Activated CD8-positive, alpha-beta T cell treated with anti-CD3 and anti-CD28 coated beads for 36 hours (primary cell): ENCODE measurements at regions not wholly inside any gene's neighbourhood (a gene's known extent, or its start where the extent isn't known, plus 50 kb on each side); places are given as distances from the start of the nearest gene placed in this dataset.

ENCODE experiments used
- ATAC-seq: fragments of 200-7000 bp; cut with Tn5 transposase; one replicate; pipeline ENCODE4 v1.10.0; 2021; ENCODE audit warnings: mild to moderate bottlenecking, moderate library complexity
- CTCF ChIA-PET: fragments of 350-600 bp; sonication (Branson Sonifier 250); formaldehyde crosslinking; loops from one replicate; lab custom pipeline; 2021; ENCODE audit warnings: antibody characterized with exemption; lab: Charles Lee
- POLR2A ChIA-PET: fragments of 350-600 bp; sonication (Branson Sonifier 250); formaldehyde crosslinking; loops from one replicate; lab custom pipeline; 2021; ENCODE audit warnings: antibody characterized with exemption; lab: Charles Lee
- DNase-seq: peaks from one replicate; pipeline ENCODE4 v3.0.0-alpha.2; 2020
- H3K27ac Mint-ChIP-seq: one replicate; pipeline ENCODE4 v1.8.0; 2021; ENCODE audit warnings: mild to moderate bottlenecking, mixed read lengths
- H3K27me3 Mint-ChIP-seq: one replicate; pipeline ENCODE4 v1.8.0; 2021; ENCODE audit warnings: mixed read lengths
- H3K36me3 Mint-ChIP-seq: one replicate; pipeline ENCODE4 v1.8.0; 2021; ENCODE audit warnings: low read depth, mixed read lengths
- H3K4me1 Mint-ChIP-seq: one replicate; pipeline ENCODE4 v1.8.0; 2021; ENCODE audit warnings: low read depth, mixed read lengths
- H3K4me3 Mint-ChIP-seq: one replicate; pipeline ENCODE4 v1.8.0; 2021; ENCODE audit warnings: mild to moderate bottlenecking, moderate library complexity, mixed read lengths
- H3K9me3 Mint-ChIP-seq: one replicate; pipeline ENCODE4 v1.8.0; 2021; ENCODE audit warnings: mixed read lengths
- intact Hi-C: fragments of 100-400 bp; cut with micrococcal nuclease; formaldehyde crosslinking; loops from one replicate; pipeline ENCODE4 v1.10.0; 2022
- TF ChIP-seq, protein P1 (sequence below): fragments of 200-600 bp; IDR thresholded peaks from one replicate; pipeline ENCODE4 v1.8.0; 2022; ENCODE audit warnings: antibody characterized with exemption, mild to moderate bottlenecking

DNA sequence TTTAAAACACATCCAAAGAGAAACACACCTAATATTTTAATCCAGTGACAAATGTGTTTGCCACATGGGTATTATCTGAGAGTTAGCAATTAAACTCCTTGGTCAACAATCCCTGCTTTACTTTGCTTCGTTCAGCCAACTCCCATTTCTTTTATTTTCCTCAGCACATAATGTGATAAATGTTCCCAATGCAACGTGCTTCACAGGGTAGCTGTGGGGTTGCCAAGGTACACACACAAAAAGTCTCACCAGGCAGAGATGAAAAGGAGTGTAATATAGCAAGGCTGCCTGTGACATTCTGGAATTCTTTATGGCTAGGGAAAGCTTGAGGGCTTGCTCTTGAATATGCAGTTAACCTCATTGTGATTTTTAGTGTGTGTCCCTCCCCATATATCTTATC lies 208.0 kb upstream of the DIO2 start:
- no peaks in the 10 kb centered on the region for H3K27me3 Mint-ChIP-seq
- intact Hi-C loops: no loop called here
- no peak overlapping the region for H3K4me3 Mint-ChIP-seq
- POLR2A ChIA-PET: no interaction called here
- H3K4me1 Mint-ChIP-seq: no peaks in the 10 kb centered on the region
- TF ChIP-seq, protein P1, sequence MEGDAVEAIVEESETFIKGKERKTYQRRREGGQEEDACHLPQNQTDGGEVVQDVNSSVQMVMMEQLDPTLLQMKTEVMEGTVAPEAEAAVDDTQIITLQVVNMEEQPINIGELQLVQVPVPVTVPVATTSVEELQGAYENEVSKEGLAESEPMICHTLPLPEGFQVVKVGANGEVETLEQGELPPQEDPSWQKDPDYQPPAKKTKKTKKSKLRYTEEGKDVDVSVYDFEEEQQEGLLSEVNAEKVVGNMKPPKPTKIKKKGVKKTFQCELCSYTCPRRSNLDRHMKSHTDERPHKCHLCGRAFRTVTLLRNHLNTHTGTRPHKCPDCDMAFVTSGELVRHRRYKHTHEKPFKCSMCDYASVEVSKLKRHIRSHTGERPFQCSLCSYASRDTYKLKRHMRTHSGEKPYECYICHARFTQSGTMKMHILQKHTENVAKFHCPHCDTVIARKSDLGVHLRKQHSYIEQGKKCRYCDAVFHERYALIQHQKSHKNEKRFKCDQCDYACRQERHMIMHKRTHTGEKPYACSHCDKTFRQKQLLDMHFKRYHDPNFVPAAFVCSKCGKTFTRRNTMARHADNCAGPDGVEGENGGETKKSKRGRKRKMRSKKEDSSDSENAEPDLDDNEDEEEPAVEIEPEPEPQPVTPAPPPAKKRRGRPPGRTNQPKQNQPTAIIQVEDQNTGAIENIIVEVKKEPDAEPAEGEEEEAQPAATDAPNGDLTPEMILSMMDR: no peak
- DNase-seq (no peak), ATAC-seq (no peak)
- CTCF ChIA-PET: no interaction called here
- no peaks in the 10 kb centered on the region for H3K9me3 Mint-ChIP-seq
- H3K36me3 Mint-ChIP-seq: no peaks in the 10 kb centered on the region
- H3K27ac Mint-ChIP-seq: no peak overlapping the region

DNA sequence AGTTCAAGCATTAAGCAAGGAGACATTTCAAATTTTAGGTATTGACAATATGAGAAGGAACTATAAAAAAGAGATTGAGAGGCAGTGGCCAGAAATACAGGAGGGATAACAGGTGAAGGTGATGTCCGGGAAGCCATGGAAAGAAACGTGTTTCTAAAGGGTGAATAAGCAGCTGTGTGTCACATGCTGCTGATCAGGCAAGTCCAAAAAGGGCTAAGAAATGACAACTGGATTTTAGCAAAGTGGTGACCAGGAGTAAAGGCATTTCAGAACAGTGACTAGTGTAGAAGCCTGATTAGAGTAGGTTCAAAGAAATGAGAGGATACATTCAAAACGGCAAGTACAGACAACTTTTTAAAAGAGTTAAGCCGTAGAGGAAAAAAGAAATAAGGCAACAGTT lies 204.3 kb upstream of the DIO2 start:
- Mint-ChIP-seq H3K4me3 (no peak overlapping the region), H3K4me1 (no peaks in the 10 kb centered on the region), H3K27ac (no peak overlapping the region), H3K9me3 (no peaks in the 10 kb centered on the region), H3K36me3 (no peaks in the 10 kb centered on the region), H3K27me3 (no peaks in the 10 kb centered on the region)
- CTCF ChIA-PET: no interaction called here
- ATAC-seq (no peak), DNase-seq (no peak)
- TF ChIP-seq, protein P1: no peak
- intact Hi-C loops: no loop called here
- POLR2A ChIA-PET: no interaction called here

DNA sequence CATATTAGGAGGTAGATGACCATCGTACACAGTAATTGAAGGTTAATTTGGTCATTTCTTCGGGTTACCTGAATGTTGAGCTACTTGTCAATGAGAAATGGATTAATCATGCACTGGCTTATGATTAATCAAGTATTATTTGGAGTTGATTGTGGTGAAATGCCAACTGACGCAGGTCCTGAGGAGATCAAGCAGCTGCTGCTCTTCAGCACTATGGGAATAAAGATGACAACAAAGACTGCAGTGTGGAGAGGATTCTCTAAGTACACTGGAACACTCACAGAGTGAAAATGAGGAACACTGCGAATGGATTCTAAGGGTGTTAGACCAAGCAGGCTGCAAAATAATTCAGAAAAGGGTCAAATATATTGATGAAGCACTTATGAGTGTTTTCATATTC lies 202.8 kb upstream of the DIO2 start:
- no peaks in the 10 kb centered on the region for H3K4me1 Mint-ChIP-seq
- no peak overlapping the region for H3K27ac Mint-ChIP-seq
- TF ChIP-seq, protein P1: no peak
- ChIA-PET POLR2A (no interaction called here), CTCF (no interaction called here)
- no peaks in the 10 kb centered on the region for H3K36me3 Mint-ChIP-seq
- H3K9me3 Mint-ChIP-seq: no peaks in the 10 kb centered on the region
- intact Hi-C loops: no loop called here
- ATAC-seq: no peak
- H3K4me3 Mint-ChIP-seq: no peak overlapping the region
- no peak for DNase-seq
- H3K27me3 Mint-ChIP-seq: no peaks in the 10 kb centered on the region

DNA sequence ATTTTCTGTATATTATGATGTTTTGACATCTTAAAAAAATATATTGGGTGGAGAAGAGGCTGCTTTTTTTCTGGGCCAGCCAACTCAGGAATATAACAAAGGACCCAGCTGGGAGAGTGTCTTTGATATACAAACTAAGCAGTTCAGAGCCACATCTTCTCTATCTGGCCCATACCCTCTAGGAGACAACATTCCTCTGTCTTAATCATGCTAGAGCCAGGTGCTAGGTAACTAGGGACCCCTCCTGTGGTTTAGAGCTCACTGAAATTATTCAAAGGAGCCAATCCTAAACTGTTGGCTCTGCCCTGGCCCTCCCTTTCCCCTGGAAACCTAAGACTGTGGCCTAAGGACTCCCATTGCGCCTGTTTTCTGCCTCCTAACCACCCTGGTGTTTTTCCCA lies 193.1 kb upstream of the DIO2 start:
- Mint-ChIP-seq H3K36me3 (no peaks in the 10 kb centered on the region), H3K4me1 (no peaks in the 10 kb centered on the region), H3K27ac (no peak overlapping the region), H3K27me3 (peaks cover 4% of the 10 kb centered on the region), H3K4me3 (no peak overlapping the region), H3K9me3 (peaks cover 2% of the 10 kb centered on the region)
- POLR2A ChIA-PET: no interaction called here
- TF ChIP-seq, protein P1: no peak
- intact Hi-C loops: no loop called here
- DNase-seq (no peak), ATAC-seq (no peak)
- CTCF ChIA-PET: no interaction called here

DNA sequence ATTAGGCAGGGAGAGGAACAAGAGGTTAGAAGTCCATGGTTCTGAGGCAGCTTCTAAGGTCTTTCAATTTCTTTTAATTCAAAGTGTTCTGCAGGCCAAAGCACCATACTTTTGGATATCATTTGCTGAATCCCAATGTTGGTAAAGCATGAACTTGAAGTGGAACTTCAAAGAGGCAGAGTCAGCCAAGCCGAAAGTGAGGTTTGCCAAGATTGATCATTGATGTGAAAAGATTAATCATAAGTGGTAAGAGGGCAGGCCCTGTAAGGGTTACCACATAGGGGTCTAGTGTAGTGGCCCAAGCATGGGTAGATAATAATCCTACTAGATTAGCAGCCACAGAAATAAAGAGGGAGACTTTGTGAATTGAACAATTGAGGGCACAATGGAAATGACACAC lies 191.7 kb upstream of the DIO2 start:
- TF ChIP-seq, protein P1: no peak
- DNase-seq: no peak

More for the DNA sequence above, 191.7 kb upstream of the DIO2 start:
- no peak overlapping the region for H3K4me3 Mint-ChIP-seq
- H3K36me3 Mint-ChIP-seq: no peaks in the 10 kb centered on the region
- H3K27ac Mint-ChIP-seq: no peak overlapping the region
- no peak for ATAC-seq
- peaks cover 4% of the 10 kb centered on the region for H3K27me3 Mint-ChIP-seq
- ChIA-PET CTCF (no interaction called here), POLR2A (no interaction called here)
- no peaks in the 10 kb centered on the region for H3K4me1 Mint-ChIP-seq
- intact Hi-C loops: no loop called here
- peaks cover 2% of the 10 kb centered on the region for H3K9me3 Mint-ChIP-seq
